ENCODE measurements at regions not wholly inside any gene's neighbourhood (a gene's known extent, or its start where the extent isn't known, plus 50 kb on each side); places are given as distances from the start of the nearest gene placed in this dataset.
"Not testable (repeated sequence)": the region's sequence is repeated elsewhere in the genome, so short reads cannot be mapped to it uniquely, and the experiment has no call there.

DNA sequence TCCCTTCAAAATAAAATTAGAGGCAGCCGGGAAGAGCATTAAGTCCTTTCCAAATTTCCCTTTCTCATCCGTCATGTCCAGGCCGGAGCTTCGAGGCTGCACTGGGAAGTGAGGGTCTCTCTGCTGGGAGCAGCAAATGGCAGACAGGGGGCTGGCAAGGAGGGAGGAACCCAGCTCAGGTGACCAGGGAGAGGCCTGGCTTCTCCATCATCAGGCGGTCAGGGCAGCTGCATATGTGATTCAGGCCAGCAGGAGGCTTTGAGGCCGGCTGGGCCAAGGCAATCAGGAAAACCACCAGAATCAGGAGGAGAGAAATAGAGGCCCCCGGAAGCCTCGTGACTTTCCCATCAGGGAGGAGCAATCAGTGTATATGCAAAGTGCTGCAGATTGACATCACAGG is 85.0 kb upstream of the RPL38 start:
- peak; percentile 86 for DNase-seq (ENCODE audit: low spot score)

DNA sequence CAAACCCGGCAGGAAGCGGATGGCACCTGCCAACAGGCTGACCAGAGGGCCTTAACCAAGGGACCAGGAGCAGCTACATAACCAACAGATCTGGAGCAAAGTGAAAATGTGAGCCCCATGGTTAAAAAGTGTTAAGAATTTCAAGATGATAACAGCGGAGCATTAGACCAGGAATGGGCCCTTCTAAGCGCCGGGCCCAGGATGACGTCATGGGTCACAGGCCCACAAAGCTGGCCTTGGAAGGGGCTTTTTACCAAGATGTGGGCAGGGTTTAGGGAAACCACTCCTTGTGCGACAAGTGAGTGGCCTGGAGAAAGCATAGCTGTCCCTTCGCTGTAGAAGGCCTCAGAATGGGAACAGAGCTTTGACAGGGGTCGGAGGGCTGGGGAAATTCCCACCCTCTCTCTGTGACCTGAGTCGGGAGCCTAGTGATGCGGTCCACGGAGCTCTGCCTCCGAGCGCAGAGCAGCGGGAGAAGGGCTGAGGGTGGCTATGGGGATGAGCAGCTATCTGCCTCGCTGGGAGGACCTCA is 84.4 kb upstream of the RPL38 start:
- no peak for DNase-seq (ENCODE audit: low spot score)

DNA sequence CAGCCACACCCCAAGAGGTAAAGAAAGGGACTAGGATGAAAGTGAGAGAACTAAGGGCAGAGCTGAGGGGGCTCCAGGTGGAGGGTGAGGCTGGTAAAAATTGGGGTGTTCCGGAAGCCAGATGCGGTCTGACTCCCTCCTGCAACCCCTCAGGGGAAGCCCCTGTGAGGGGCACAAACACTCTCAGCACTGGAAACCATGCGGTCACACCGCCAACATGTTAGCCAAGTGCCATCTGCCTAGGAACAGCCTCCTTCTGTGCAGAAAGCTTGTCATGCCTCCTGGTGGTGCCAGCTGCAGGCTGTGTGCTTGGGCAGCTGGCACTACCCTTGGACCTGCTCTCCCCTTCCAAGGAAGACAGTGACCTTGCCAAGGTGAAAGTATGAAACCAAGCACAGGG is 83.5 kb upstream of the RPL38 start:
- no peak for DNase-seq (ENCODE audit: low spot score)

DNA sequence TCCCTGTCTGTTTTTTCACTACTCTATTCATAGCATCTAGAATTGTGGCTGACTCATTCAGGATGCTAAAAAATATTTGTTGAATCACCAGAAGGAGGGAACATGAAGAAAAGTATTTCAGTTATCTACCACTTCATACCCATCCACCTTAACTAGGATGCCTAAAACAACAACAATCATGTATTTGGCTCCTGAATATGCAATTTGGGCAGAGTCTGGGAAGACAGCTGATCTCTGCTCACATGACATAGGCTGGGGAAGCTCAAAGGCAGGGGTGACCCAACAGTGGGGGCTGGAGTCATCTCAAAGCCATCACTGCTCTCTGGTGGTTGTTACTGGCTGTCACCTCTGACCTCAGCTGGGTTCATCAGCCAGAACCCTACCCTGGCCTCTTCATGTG is 80.1 kb upstream of the RPL38 start:
- DNase-seq (ENCODE audit: low spot score) = no peak

DNA sequence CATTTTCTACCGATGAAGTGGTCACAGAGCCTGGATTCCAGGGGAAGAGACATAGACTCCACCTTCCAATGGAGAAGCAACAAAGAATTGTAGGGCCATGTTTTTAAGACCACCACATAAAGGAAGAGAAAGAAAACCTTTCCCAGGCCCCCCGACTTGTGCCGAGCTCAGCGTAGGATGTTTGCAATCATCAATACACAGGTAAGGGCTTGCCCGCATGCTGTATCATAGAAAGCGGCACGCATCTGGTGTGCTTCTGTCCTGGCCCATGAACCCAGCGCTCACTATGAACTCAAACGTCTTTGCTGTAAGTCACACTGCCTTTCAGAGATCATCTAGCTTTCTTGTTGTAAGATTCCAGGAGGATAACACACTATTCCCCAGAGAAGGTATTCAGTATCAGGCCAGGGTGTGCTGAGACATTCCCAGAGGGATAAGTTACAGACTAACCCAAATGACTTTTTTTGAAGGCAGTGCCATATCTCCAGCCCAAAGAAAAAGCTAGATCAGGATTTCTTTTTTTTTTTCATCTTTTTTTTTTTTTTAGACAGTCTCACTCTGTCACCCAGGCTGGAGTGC is 79.5 kb upstream of the RPL38 start:
- no peak for DNase-seq (ENCODE audit: low spot score)

DNA sequence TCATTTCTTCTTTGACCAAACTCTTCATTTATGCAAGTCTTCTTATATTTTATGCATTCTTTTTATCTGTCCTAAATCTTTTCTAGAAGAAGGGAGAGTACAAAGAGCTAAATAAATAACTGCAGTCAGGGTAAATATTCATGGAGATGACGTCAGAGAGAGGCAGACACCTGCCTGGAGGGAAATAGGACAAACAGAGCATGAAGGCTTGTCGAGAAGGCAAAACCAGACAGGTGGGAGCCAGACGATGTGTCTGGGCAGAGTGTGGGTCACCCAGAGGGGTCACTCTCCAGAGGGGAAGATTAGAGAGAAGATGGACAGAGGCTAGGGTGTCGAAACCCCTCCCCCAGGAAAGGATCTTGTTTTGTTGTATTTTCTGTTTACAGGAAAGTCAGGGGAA is 78.3 kb upstream of the RPL38 start:
- no peak for DNase-seq (ENCODE audit: low spot score)

DNA sequence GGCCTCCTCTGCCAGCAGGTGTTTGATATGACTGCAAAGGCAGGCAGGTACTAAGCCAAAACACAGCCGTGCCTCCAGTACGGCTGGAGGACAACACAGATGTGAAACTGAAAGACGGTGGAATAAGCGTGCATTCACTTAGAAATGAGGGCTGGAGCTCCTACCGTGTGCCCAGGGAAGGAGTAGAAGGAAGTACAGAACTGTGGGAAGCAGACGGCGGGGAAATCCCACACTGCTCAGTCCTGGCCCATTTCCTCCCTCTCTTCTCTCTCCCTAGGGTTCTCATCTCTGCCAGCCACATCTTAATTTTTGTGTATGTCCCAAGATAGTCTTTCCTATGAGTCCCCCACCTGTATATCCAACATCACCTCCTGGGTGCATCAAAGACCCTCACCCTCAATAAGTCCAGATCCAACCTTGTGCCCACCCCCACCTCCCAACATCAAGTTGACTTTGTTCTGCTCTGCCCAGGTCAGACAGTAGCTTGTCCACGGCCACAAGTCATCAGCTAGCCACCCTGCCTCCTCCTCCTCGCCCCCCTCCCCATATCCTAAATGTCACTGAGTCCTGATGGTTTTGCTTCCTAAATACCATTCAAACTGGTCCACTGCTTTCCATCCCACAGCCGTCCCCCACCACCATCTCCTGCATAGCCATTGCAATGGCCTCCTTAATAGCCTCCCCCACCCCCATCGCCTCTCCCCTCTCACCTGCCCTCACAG is 77.1 kb upstream of the RPL38 start:
- DNase-seq (ENCODE audit: low spot score) = no peak

DNA sequence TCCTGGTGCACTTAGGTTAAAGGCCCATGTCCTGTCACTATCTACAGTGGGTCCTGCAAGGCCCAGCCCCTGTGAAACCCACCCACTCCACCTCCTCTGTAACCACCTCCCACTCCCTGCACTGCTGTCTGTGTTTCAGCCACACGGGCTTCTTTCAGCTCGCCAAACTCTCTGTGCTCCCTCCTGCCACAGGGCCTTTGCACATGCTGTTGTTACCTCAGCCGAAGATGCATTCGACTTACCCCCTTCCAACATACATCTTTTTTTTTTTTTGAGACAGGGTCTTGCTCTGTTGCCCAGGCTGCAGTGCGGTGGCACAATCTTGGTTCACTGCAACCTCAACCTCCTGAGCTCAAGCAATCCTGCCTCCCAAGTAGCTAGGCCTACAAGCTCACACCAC is 76.5 kb upstream of the RPL38 start:
- no peak for DNase-seq (ENCODE audit: low spot score)

DNA sequence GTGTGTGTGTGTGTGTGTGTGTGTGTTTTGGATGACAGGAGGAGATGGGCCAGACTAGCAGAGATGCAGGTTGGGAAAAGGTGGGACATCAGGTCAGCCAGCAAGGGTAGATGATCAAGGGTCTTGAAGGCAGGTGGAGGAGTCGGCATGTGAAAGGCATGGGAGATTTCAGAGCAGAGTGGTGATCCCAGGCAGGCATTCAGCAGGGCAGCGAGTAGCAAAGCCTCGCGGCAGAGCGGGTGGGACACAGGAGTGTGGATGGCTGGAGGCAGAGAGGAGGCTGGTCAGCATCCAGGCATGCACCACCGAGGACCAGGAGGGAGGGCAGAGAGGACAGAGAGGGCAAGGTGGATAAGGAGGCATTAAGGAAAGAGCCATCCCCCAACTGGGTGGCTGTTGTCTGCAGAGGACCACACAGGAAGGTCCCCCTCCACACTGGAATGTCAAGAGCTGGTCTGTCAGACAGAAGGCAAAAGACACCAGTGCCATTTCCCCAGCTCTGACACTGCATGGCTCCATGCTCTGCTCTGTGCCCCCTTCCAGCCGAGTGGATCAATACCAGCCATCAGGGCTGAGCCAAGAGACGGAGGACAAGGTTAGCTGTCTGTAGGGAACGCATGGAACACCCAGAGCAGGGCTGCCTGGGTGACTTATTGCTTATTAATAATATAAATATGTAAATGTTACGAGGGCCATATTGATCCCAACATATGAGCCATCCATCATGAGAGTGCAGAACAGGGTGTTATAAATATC is 74.8 kb upstream of the RPL38 start:
- no peak for DNase-seq (ENCODE audit: low spot score)

DNA sequence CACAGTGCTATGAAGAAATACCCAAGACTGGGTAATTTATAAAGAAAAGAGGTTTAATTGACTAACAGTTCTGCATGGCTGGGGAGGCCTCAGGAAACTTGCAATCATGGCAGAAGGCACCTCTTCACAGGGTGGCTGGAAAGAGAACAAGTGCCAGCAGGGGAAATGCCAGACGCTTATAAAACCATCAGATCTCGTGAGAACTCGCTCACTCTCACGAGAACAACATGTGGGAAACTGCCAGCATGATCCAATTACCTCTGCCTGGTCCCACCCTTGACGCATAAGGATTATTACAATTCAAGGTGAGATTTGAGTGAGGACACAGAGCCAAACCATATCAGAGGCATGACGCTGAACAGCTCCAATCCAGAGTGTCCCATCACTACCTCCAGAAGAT is 73.7 kb upstream of the RPL38 start:
- DNase-seq (ENCODE audit: low spot score) = not testable (repeated sequence)

DNA sequence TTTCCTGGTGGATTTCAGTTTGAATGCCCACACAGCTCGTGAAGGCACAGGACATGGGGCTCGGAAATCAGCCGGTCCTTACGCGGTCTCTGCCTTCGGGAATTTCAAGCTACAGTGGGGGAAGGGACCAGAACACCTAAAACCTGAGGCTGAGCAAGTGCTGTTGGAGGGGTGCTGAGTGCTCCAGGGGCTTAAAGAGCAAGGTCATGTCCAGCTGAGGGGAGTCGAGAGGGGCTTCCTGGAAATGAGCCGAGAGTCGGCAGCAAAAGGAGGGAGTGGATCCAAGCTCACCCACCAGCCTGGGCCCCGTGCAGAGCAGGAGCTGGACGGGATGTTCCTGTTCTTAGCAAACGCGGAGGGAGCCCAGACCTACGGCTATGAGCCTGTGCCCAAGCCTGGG is 73.2 kb upstream of the RPL38 start:
- DNase-seq (ENCODE audit: low spot score) = no peak

DNA sequence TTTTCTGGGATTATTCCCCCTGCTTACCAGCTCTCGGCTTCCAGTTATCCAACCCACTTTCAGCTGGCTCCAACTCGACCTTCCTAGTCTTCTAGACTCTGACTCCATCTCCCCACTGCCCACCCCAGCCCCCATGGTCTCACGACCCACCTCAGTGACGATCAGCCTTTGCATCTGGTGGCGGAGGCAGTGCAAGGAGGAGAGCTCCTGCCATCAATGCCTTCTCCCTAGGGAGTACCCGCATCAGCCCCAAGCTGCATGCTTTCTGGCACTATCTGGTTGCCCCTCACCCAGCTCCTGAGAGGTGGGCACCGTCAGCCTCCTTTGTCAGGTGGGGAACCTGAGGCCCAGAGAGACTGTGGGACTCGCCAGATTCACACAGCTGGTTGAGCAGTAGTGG is 72.6 kb upstream of the RPL38 start:
- DNase-seq (ENCODE audit: low spot score) = no peak

DNA sequence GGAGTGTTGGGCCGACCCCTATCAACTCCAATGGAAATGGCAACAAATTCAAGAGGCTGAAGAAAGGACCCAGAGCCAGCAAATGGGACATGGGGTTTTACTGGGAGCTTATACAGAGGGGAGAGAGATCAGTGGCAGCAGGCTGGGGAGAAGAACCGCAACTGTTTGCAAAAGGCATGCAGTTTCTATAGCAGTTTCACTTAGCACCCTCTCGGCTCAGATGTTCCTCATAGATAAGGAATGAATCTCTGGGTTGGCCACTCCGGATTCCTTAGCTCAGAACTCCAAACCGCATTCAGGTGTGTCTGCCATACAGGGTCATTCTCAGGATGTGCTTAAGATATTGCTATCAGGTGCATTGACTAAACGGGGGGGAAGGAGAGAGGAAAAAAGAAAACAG is 71.1 kb upstream of the RPL38 start:
- DNase-seq (ENCODE audit: low spot score) = no peak

DNA sequence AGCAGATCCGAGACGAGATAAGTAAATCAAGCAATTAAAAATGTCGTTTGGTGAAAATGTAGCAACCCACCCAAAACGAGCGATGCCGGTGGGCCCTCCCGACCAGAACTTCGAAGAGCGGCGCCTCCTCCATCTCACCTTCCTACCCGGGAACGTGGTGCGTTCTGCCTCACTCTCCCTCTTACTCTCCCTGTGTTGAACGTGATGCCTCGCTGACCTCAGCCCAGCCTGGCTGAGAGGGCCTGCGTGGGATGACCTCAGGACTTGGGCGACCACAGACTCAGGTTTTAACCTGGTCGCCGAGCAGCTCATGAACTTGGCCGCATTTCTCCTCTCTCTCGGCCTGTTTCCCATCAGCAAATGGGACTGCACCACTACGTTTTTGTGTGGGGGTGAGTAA is 69.7 kb upstream of the RPL38 start:
- no peak for DNase-seq (ENCODE audit: low spot score)

DNA sequence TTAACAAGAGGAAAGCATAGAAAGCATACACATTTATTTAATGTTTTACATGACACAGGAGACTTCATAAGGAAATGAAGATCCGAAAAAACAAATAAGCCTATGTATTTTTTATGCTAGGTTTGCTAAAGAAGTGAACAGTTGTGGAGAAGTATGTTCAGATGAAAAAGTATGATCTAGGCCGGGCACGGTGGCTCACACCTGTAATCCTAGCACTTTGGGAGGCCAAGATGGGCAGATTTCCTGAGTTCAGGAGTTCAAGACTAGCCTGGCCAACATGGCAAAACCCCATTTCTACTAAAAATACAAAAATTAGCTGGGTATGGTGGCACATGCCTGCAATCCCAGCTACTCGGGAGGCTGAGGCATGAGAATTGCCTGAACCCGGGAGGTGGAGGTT is 69.2 kb upstream of the RPL38 start:
- not testable (repeated sequence) for DNase-seq (ENCODE audit: low spot score)

DNA sequence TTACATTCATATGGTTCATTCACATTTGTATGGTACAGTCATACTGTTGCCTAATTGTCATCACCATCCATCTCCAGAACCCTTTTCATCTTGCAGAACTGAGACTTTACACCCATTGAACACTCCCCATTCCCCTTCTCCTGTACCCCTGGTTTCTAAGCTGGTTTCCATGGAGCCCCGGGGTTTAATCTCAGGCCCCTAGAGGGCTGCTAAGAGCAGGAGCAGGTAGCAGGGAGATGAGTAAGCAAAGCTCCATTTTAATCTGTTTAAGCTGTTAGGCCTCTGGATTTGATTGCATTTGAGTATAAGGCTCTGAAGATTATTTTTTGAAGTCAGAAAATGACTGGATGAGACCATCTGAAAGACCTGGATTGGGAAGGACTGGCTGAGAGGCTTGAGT is 68.5 kb upstream of the RPL38 start:
- DNase-seq (ENCODE audit: low spot score) = no peak

DNA sequence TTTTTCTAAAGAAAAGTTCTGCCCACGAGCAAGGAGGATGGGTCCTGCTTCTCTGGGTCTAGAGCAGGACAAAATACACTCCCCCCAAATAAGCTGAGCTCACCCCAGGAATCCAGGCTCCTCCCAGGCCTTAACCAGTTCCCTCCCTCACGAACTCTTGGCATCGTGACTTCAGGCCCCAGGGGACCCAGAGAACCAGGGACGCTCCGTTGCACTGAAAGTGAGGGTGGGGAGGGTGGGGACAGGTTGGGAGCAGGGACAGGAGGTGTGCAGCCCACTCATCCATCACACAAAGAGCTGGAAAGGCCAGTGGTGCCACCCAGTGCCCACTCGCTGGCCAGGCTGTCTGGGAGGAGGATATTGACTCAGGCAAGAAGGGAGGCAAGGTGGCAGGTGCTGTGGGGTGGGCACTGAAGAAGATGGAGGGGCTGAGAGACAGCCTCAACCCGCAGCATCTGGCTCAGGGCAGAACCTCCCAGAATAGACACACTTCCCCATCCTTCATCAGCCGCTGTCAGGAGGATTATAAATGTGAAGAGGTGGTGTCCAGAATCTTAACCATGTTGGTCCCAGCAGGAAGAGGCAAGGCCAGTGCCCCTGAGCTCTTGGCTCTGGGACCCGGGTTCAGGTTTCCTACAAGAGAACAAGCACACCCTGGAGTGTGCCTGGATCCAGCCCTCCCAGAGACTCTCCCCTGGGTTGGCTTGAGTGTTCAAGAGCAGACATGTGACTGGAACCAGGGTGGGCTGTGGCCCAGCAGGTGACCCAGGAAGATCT is 67.9 kb upstream of the RPL38 start:
- DNase-seq (ENCODE audit: low spot score) = no peak

DNA sequence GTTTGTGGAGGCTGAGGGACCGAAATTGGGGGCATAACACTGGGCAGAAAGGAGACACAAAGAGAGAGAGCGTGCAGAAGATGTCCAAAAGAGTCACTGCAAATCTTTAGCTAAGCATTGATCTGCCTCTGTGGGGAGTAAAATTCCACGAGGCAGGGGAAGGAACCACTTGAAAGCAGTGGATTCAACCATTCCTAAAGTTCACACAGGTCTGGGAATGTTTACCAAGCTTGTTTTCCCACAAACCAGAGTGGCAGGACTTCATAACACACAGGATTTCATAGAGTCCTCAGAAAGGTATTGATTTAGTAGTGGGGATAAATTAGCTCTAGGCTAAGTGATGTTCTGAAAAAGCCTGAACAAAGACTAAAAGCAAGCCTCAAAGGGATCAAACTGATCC is 66.1 kb upstream of the RPL38 start:
- no peak for DNase-seq (ENCODE audit: low spot score)

DNA sequence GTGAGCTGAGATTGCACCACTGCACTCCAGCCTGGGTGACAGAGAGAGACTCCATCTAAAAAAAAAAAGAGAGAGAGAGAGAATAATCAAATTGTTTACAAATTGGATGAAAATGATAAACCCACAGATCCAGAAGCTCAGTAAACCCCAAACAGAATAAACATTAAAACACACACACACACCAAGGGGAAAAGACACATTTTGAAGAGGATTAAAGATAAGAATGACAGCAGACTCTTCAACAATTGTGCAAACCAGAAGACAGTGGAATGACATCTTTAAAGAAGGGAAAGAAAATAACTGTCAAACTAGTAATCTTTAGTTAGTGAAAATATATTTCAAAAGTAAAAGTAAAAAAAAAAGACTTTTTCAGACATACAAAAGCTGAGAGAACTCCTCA is 64.4 kb upstream of the RPL38 start:
- DNase-seq (ENCODE audit: low spot score) = no peak

DNA sequence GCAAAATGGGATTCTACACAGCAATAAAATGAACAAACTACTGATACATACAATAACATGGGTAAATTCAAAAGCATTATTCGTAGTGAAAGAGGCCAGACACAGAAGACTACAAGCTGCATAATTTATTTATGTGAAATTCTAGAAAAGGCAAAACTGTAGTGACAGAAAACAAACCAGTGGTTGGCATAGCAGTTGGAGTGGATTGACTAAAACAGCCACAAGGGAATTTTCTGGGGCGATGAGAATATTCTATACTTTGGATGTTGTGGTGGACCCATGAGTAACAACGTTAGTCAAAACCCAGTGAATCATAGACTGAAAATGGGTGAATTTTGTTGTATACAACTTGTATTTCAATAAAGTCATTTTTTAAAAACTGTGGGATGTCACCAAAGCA is 63.2 kb upstream of the RPL38 start:
- no peak for DNase-seq (ENCODE audit: low spot score)

DNA sequence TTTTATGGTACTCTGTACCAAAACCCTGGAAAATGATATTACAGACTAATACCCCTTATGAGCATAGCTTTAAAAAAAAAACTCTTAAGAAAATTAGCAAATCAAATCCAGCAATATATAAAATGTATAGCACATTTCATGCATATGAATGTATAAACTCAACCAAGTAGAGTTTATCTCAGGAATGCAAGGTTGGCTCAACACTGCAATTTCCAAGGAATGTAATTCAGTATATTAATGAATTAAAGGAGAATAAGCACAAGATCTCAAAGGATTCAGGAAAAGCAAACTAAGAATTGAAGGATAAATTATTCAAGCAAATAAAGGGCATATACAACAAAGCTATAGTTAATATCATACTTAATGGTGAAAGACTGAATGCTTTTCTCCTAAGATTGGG is 61.9 kb upstream of the RPL38 start:
- no peak for DNase-seq (ENCODE audit: low spot score)

DNA sequence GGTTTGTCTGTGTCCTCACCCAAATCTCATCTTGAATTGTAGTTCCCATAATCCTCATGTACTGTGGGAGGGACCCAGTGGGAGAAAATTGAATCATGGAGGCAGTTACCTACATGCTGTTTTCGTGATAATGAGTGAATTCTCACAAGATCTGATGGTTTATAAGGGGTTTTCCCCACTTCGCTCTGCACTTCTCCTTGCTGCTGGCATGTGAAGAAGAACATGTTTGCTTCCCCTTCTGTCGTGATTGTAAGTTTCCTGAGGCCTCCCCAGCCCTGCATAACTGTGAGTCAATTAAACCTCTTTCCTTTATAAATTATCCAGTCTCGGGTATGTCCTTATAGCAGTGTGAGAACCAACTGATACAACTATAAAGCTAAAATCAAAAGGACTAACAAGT is 60.2 kb upstream of the RPL38 start:
- not testable (repeated sequence) for DNase-seq (ENCODE audit: low spot score)

DNA sequence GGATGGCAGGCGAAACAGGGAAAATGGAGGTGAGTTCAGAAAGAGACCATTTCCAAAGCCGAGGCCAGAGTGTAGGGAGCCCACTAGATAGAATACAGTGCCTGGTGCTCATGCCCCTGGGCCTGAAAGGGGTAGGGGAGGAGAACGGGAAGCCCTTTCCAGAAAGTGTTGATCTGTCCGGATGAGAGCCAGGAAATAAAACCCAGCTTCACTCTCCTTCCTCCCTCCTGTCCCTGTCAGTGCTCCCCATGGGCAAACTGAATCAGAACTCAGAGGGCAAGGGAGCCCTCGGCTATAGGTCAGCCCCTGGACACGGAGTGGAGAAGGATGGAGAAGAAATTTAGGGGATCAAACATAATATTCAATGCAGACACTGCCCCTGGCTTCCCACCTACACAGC is 57.7 kb upstream of the RPL38 start:
- DNase-seq (ENCODE audit: low spot score) = no peak
